Tibial nerve (tissue), 4 donors: ENCODE measurements at regions not wholly inside any gene's neighbourhood (a gene's known extent, or its start where the extent isn't known, plus 50 kb on each side); places are given as distances from the start of the nearest gene placed in this dataset.

Experiments used
- DNase-seq, 2 donors: peaks; one replicate each; pipeline ENCODE4 v3.0.0-alpha.2; 2019; ENCODE audit warnings: low spot score in 2 of 2
- H3K27ac ChIP-seq, 4 donors: fragments of 200-600 bp; sonication (generic) in 3 of 4; one replicate each; pipeline ENCODE4 v1.5.1; 2017 to 2019; ENCODE audit warnings: mild to moderate bottlenecking in 1 of 4
- H3K27me3 ChIP-seq, 2 donors: fragments of 200-600 bp; sonication (generic) in 1 of 2; one replicate each; pipeline versions ENCODE4 v1.5.1 to v1.6.0; 2017 to 2019
- H3K36me3 ChIP-seq, 3 donors: fragments of 200-600 bp; sonication (generic); one replicate each; pipeline ENCODE4 v1.5.1; 2018 to 2019
- H3K4me1 ChIP-seq, 4 donors: fragments of 200-600 bp; sonication (generic) in 3 of 4; one replicate each; pipeline ENCODE4 v1.5.1; 2017 to 2019
- H3K4me3 ChIP-seq, 4 donors: fragments of 200-600 bp; sonication (generic) in 3 of 4; one replicate each; pipeline ENCODE4 v1.5.1; 2017 to 2019; ENCODE audit warnings: mild to moderate bottlenecking in 1 of 4, moderate library complexity in 1 of 4
- H3K9me3 ChIP-seq, 4 donors: fragments of 200-600 bp; sonication (generic) in 3 of 4; one replicate each; pipeline ENCODE4 v1.5.1; 2017 to 2019
- CTCF ChIP-seq, 5 experiments: fragments of 200-600 bp in 3 of 5; fragments of 450-650 bp in 2 of 5; sonication (generic) in 3 of 5; IDR thresholded peaks; one replicate each; pipeline ENCODE4 v1.5.1; 2016 to 2019; ENCODE audit warnings: antibody characterized with exemption in 5 of 5, mild to moderate bottlenecking in 3 of 5, moderate library complexity in 2 of 5
- EP300 ChIP-seq, 2 donors: sonication (generic); formaldehyde crosslinking; IDR thresholded peaks; one replicate each; pipeline ENCODE4 v1.6.1; 2017; ENCODE audit warnings: antibody characterized with exemption in 2 of 2, mild to moderate bottlenecking in 1 of 2
- POLR2A ChIP-seq, 2 donors: fragments of 450-650 bp; IDR thresholded peaks; one replicate each; pipeline ENCODE4 v1.6.1; 2017; ENCODE audit warnings: antibody characterized with exemption in 2 of 2, mild to moderate bottlenecking in 2 of 2, moderate library complexity in 2 of 2

GRCh38 chr6:122555561-122555960 lies 54.6 kb upstream of the PKIB start:
- H3K27ac ChIP-seq, result no peak overlapping the region
- TF ChIP-seq POLR2A (IDR thresholded peaks at IDR 0.05) (no peak), CTCF (IDR thresholded peaks at IDR 0.05) (no peak), EP300 (IDR thresholded peaks at IDR 0.05) (no peak)
- H3K4me3 ChIP-seq, result no peak overlapping the region
- H3K9me3 ChIP-seq, result peaks cover 0 to 2% (median 0%) of the 10 kb centered on the region in 4 donors
- no peaks in the 10 kb centered on the region for H3K36me3 ChIP-seq
- H3K27me3 ChIP-seq, result no peaks in the 10 kb centered on the region
- H3K4me1 ChIP-seq, result no peaks in the 10 kb centered on the region
- no peak for DNase-seq

- Histone ChIP-seq H3K9me3 (peaks cover 0 to 17% (median 0%) of the 10 kb centered on the region in 4 donors), H3K4me3 (no peak overlapping the region), H3K4me1 (no peaks in the 10 kb centered on the region), H3K27me3 (no peaks in the 10 kb centered on the region), H3K36me3 (no peaks in the 10 kb centered on the region), H3K27ac (no peak overlapping the region)
- no peak for DNase-seq
- TF ChIP-seq POLR2A (IDR thresholded peaks at IDR 0.05) (no peak), EP300 (IDR thresholded peaks at IDR 0.05) (no peak), CTCF (IDR thresholded peaks at IDR 0.05) (no peak)
Measured at GRCh38 chr6:122558080-122558479, 52.1 kb upstream of the PKIB start.
